ENCODE measurements at regions not wholly inside any gene's neighbourhood (a gene's known extent, or its start where the extent isn't known, plus 50 kb on each side); places are given as distances from the start of the nearest gene placed in this dataset.
"Not testable (repeated sequence)": the region's sequence is repeated elsewhere in the genome, so short reads cannot be mapped to it uniquely, and the experiment has no call there.

DNA sequence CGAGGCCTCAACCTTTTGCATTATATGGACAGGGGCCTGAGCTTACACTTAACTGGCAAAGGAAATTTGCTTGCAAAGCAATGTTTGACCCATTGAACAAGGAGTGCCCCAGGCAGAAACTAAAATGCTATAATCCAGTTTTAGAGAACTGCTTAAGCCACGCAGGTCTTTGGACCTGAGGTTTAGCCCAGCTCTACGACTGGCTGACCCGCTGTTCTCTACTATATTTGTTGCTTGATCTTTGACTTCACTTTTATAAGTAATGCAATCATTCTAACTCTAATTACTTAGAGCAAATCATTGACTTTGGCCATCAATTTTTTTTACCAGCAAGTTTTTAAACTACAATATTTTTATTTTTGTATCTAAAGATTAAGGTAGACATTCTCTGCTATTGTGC, 268.8 kb downstream of the MREG start:
- DNase-seq (ENCODE audit: low read depth): no peak

DNA sequence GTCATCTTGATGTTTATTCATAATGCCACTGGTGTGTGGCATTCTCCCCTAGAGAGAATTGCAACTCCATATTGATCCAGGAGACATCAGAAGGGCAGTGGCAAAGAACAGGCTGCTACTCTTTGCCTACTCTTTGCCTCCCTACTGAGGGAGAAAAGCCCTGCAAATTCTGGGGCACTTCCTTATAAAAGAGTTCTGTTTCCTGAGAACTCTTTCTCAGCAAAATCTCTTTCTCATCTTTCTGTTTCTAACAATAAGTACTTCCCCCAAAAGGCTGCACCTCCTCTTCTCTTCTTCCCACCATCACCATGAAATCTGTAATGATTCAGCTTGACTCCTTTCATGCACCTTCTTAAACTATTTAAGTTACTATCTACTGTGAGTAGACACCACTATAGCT, 270.3 kb downstream of the MREG start:
- no peak for DNase-seq (ENCODE audit: low read depth)

DNA sequence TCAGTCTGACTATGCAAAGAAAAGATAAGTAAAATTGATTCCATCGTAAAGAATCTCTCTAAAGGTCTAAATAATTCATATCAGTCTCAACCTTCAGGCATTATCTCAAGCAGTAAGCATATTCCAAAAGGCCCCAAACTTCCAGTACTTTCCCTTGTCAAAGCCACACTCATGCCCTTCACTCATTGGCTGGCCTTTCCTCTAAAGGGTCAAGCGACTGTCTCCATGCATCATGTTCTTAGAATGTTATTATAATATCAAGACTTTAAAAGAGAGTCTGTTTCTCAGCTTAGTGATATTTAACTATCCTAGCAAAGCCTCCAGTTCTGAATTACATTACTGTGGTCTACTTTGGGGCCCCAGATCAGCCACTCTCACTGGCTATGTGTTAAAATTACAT, 271.3 kb downstream of the MREG start:
- no peak for DNase-seq (ENCODE audit: low read depth)

DNA sequence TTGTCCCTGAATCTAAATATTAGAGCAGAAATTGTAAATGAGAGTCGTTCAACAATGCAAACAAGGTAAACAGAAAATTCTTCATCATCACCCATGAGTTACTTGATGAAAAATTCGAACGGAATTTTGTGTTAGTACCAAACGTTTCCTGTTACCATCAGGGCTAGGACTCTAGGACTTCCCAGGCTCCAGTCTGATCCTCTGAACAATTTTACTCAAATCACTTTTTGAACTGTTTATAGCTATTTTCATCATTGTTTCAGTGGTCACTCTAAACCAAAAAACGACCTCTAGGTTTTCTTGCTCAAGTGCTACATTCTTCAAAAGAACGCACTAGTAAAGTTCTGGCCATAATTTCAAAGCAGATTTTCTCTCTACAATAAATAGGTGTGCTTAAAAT, 273.3 kb downstream of the MREG start:
- no peak for DNase-seq (ENCODE audit: low read depth)

DNA sequence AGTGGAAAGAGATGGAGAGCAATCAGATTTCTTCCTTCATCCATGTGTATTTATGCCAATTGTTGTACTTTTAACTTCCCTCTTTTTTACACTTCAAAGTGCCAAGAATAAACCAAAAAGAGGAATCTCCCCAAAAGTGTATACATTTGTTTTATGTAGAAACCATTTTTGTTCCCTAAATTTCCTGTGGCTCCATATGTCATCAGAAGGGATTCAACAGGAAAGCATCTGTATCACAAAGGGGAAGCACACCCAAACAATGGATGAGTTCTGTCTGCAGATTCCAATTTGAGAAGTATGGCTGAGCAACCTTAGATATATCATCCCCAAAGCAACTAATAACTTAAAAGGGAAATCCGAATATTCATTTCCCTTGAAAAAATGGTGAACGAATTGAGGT, 275.0 kb downstream of the MREG start:
- DNase-seq (ENCODE audit: low read depth): no peak

DNA sequence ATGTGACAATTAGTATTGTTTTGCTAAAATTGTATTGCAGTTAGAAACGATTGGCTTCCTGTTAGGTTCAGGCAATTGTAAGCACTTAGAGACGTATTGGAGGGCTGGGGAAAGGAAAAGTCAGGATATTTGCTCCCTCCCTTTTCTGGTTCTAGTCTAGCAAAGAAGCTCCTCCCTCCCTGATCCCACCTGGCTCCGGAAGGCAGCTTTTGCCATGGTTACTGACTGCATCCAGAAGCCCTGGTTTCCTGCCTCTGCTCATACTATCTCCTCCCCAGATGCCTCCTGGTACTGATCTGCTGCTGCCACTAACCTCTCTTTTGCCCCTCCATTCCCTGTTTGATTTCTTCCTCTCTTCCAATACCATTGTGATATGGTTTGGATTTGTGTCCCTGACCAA, 275.9 kb downstream of the MREG start:
- no peak for DNase-seq (ENCODE audit: low read depth)

DNA sequence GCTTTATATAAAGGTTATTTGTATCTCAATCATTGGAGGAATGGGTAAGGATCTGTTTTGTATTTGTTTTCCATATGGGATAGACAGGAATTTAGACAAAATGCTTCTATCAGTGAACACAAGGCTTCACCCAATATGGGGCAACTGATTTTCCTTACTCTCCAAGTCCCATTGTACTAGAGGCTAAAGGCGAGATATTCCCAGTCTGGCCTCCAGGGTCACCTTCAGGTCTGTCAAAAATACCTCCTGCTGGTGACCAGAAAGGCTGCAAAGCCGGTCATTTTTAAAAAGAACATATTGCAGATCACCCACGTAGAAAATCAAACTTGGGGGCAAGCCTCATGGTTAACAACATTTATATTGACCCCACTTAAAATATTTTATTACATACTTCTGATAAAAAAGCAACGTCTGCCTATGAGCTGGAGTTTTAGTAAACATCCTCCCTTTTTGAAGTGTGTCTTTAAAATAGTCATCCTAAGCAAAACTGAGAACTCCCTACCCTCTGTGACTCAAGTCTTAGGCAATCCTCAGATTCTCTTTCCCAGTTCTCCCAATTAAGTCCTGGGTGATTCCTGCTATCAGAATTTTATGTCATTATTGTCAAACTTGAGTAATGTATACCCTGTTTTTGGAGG, 276.6 kb downstream of the MREG start:
- DNase-seq (ENCODE audit: low read depth): no peak

DNA sequence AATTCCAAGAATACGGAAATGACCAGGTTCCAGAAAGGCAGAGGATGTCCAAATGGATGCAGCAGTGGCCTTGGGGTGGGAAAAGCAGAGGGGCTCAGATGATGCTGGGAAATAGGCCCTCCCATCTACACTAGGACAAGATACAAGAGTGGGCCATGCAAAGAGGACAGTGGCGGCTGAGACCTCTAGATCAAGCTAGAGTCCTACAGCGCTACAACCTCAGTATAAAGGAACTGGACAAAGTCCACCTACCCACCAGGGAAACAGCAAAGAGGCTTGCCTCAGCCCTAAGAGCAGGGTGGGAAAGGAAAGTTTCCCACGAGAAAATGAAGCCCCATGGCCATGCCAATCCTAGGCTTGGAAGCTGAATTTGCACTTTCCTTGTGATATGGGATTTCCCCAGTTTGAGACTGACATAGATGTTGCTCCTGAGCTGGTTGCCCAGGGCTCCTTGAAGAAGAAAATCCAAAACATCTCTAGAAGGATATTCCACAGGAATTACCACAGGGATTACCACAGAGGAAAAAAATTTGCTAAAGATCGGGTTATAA, 282.2 kb downstream of the MREG start:
- DNase-seq (ENCODE audit: low read depth): no peak

DNA sequence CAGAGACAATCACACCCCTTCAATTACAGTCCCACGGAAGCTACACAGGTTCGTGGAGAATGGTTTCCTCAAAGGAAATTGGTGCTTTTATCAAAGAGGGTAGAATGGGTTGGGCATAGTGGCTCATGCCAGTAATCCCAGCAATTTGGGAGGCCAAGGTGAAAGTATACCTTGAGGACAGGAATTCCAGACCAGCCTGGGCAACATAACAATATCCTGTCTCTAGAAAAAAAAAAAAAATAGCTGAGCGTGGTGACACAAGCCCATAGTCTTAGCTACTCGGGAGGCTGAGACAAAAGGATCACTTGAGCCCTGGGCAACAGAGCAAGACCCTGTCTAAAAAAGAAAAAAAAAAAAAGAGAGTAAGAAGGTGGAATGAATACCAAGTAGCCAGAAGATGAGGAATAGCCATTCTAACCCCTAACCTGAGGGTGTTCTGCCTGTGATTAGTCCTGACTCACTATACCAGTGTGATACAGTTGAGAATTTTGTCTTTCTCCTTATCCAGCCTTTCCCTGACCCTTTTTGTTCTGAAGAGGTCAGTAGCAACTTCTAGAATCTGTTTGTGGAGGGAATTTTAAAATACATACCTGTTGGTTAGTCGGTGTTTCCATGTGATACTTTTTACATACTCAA, 283.2 kb downstream of the MREG start:
- no peak for DNase-seq (ENCODE audit: low read depth)

DNA sequence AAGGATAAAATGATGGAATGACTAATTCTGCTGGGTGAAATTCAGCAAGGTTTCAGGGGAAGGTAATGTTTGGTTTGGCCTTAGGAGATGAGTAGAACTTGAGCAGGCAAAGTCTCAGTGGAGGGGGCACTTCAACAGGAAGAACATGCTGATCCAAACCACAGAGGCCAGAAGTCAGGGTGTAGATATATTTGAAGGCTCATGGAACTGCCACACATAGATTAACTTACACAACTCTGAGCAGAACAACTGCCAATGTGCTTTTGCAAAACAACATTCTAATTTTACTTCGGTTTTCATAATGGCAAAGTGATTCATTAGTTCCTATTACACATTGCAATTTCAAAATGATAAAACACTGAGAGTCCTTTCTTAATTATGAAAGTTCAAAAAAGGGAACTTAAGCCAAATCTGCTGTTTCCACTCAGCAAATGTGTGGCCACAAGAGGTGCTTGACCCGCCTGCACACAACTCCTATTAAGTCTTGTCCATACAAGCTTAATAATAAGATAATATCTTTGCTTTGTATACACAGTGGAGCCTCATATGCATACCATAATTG, 284.8 kb downstream of the MREG start:
- DNase-seq (ENCODE audit: low read depth): peak; percentile 94

DNA sequence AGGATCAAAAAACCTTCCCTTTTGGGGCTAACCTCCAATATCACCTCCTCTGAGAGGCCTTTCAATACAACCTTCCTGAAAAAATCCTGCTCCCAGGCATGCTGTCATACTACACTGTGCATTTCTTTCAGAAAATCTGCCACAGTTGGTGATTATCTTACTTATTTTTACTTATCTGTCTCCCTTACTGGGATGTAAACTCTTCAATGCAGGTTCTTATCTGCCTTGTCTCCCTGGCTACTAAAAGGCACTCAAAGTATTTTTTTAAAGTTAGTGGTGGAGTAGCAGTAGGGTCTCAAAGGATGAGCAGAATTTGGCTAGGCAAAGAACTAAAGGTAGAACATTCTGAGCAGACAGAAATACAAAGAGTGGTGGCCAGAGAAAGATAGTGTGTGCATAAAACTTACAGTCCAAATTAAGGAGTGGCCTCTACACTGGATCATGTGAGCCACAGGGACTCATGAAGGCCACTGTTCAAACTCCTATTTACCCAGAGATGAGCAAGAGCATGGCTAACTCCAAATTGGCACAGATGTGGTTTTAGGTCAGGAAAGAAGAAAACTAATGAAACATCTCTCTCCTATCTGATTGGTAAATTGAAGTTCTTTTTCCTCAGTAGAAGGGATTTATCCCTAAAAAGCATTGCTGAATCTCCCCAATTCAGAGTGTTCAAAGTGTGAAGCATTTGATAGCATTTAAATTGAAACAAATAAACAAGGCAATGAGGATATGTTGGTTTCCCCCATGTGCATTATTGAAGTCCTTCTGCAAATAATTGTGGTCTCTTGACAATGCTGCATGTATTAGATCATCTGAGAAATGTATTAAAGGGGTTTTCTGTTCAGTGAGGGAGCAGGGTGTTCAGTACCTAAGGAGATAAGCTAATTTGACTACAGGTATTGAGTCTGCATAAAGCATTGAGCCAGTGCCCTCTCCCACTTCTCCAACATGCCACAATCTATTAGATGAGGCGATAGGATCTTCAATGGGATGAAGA, 285.5 kb downstream of the MREG start:
- DNase-seq (ENCODE audit: low read depth): no peak

DNA sequence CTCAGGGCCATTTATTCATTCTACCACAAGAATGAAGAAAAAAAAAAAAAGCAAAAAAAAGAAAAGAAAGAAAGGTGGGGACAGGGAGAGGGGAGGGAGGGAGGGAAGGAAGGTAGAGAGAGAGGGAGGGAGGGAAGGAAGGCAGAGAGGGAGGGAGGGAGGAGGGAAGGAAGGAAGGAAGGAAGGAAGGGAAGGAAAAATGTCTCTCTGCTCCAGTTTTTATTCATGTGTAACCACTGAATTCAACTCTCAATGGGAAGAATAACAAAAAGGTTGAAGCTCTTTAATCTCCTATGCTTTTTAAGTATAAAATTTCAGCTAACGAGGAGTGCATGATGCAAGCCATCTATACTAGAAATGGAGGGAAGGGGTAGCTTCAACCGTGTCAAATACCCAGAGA, 287.3 kb downstream of the MREG start:
- DNase-seq (ENCODE audit: low read depth): no peak

DNA sequence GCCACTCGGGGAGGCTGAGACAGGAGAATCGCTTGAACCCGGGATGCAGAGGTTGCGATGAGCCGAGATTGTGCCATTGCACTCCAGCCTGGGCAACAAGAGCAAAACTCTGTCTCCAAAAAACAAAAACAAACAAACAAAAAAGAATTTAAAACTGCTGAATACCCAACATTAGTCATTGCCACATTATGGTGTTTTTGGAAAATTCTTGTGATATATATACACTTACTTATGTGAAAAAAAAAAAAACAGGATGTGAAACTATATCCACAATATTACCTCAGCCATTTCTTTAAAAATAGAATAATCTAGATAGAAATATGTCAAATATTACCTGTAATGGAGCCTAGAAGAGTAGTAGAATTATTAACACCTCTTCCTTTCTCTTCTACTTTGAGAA, 288.3 kb upstream of the FN1 start:
- DNase-seq (ENCODE audit: low read depth): no peak

DNA sequence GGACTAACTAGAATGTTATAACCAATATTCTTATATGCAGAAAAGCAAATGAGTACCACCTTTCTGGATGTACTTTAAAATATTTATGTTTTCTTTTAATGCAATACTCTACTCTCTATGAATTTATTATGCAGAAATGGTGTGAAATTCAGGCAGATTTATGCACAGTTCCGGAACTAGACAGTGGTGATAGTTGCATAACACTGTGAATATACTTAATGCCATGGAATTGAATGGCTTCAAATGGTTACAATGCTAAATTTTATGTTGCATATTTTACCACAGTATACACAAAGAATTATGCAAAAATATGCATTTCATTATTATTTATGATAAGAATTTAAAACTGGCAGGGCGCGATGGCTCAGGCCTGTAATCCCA, 287.8 kb upstream of the FN1 start:
- DNase-seq (ENCODE audit: low read depth): no peak

DNA sequence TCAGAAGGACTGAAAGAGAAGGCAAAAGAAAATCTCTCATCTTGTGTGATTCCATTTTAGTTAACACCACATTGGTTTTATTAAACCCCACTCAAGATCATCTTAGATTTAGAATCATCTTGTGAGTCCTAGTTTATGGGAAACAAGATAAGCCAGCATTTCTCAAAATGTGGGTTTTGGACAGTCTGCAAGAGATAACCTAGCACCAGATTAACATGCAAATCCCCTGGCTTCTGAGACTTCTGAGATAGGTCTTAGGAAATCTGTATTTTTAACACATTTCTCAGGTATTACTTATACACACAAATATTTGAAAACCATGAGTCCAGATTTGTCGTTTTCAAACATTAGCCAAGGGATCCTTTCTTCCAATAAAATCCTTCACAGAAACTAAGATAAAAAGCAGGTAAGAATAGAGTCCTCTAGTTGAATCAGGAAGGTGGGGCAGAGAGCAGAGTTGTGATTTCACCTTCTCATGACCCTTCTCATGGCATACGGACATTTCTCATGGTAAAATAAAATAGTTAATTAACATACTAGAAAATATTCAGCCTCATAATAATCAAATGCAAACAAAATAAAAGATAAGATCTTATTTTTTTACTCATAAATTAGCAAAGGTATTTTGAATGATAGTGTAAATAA, 287.2 kb upstream of the FN1 start:
- DNase-seq (ENCODE audit: low read depth): no peak

DNA sequence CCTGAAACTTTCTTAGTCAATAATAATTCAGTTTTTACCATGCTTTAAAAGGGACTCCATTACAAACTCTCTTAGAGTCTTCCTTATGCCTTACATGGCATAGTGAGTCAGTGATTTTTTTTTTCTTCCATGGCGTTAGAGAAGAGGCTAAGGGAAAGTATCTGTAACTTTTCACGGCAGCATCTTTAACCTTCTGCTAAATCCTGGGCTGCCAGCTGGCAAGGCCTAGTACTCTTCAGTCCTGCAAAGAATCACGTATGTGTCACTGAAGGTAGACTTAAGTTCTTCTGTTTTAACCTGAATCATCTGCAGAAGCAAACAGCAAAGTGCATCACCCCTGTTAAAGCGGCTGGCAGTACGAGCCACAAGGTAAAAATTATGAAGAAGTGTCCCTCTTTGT, 286.3 kb upstream of the FN1 start:
- no peak for DNase-seq (ENCODE audit: low read depth)

DNA sequence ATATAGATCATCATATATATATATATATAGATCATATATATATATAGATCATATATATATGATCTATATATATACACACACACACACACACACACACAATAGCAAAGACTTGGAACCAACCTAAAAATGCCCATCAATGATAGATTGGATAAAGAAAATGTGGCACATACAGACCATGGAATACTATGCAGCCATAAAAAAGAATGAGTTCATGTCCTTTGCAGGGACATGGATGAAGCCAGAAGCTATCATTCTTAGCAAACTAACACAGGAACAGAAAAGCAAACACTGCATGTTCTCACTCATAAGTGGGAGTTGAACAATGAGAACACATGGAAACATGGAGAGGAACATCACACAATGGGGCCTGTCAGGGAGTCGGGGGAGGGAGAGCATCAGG, 285.6 kb upstream of the FN1 start:
- DNase-seq (ENCODE audit: low read depth): not testable (repeated sequence)

DNA sequence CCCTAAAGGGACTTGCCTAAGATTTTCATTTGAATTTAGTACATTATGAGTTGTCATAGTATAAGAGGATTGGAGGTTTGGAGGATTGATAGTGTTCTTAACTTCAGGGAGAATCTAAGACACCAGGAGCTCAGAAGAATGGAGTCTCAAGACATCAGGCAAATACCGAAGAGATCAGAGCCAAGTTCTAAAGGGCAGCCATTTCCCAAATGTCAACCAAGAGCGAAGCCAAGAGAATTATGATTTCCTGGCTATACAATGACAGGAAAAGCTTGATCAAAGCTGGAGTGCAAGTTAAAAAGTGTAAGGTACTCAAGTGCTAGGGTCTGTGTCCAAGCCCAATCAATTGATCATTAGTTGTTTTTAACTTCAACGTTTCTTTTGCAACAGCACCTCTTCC, 283.0 kb upstream of the FN1 start:
- no peak for DNase-seq (ENCODE audit: low read depth)

DNA sequence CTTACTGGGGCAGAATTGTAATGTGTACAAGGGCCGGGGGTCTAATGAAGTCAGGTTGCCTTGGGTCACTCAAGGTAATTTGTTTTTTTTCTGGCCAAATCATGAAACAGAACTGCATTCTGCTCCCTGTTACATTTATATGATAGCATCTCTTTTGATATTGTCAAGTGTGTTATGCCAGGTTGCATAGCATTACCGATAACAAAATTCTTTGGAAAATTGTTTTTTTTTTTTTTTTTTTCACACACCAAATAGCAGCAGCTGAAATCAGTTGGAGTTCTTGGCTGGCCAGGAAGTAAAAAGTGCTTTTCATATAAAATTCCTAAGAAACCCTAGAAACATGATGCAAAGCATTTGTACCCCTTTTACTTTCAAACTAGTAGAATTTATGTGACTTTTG, 282.6 kb upstream of the FN1 start:
- DNase-seq (ENCODE audit: low read depth): no peak

DNA sequence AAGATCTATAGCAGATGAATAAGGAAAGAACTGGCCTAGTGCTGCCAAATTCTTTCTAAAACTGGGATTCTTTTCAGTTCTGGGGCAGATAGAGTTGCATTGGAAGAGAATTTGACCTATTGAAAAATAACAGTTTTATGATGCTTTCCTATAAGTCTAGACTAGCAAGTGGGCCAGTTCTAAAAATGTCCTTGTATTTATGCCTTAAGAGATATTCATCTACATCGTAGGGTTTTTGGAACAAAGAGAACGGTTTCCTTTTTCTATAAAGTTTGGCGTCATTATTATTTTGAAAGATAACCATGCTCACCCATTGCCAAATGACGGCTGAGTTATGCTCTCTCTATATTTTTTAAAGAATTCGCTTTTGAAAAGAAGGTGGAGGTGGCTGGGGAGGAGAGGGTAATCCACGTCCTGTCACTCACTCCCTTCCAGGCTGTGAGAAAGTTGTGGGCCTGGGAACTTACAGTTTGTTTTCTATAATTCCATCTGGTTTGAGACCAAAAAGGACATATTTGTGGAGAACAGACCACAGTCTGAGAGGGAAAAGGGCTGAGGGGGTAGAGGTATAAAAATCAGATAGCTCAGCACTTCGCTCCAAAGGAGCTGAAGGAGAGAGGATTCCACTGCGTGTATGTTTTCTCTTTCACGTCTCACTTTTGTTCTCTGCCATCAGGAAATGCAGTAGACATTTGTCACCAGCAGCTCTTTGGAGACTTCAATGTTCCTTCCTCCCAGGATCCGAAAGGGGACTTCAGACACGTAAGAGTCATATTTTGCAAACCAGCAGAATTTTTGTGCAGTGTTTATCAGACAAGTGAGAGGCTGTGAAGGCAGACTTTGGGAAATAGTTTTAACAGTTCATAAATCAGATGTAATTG, 281.9 kb upstream of the FN1 start:
- no peak for DNase-seq (ENCODE audit: low read depth)

DNA sequence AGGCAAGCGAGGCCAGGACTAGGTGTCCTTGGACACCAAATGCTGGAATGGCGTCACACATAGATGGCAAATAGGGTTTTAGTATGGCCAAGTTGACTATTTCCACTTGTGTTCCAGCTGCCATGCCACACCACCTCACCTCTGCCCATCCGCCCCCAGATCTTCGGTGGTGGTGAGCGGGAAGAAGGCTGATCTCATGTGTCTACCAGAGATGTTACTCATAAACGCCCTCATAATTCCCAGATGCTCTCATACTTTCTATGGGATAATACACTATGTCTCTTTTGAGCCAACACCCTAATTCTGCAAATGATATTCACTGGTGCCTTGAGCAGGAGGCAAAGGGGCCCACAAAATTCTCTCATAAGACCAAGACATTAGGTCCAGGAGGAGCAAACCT, 281.1 kb upstream of the FN1 start:
- DNase-seq (ENCODE audit: low read depth): no peak

Measured in non-pigmented ciliary epithelial cell (primary cell).